T-cell (primary cell): ENCODE measurements at regions not wholly inside any gene's neighbourhood (a gene's known extent, or its start where the extent isn't known, plus 50 kb on each side); places are given as distances from the start of the nearest gene placed in this dataset.

Source experiments
- ATAC-seq, 4 experiments: fragments of 200-7000 bp in 3 of 4; fragments of 150-1000 bp in 1 of 4; cut with Tn5 transposase; replicated peaks in 1 of 4; 1 replicate in 3 of 4; 2 replicates in 1 of 4; pipeline ENCODE4 v1.10.0; 2021; ENCODE audit warnings: moderate library complexity in 3 of 4, mild to moderate bottlenecking in 2 of 4, moderate number of reproducible peaks in 1 of 4
- CTCF ChIA-PET, 2 donors: fragments of 300-600 bp; sonication (Branson Sonifier 250); formaldehyde crosslinking; loops; one replicate each; lab custom pipeline; 2022; ENCODE audit warnings: antibody characterized with exemption in 2 of 2; lab: Charles Lee
- POLR2A ChIA-PET, 2 donors: fragments of 300-600 bp; sonication (Branson Sonifier 250); formaldehyde crosslinking; loops; one replicate each; lab custom pipeline; 2022; ENCODE audit warnings: antibody characterized with exemption in 2 of 2; lab: Charles Lee
- DNase-seq, 35 experiments: peaks; one replicate each; pipeline versions ENCODE4 v3.0.0 to v3.0.0-alpha.2; 2013 to 2023
- H3K27ac ChIP-seq: one replicate; pipeline ENCODE4 v1.5.1; 2013; ENCODE audit warnings: low read length
- H3K27me3 ChIP-seq, 2 experiments: replicated peaks in 1 of 2; 1 replicate in 1 of 2; 2 replicates in 1 of 2; pipeline versions ENCODE4 v1.6.1 to v1.7.0; 2013; ENCODE audit warnings: low read length in 1 of 2, mixed read lengths in 1 of 2; ENCODE audit not compliant: control insufficient read depth in 2 of 2, insufficient read depth in 2 of 2; ENCODE audit errors: extremely low read depth in 1 of 2
- H3K36me3 ChIP-seq, 2 donors: 1 replicate in 1 of 2; 2 replicates in 1 of 2; pipeline versions ENCODE4 v1.6.1 to v1.7.0; 2013; ENCODE audit warnings: low read length in 1 of 2; ENCODE audit not compliant: control insufficient read depth in 2 of 2, insufficient read depth in 1 of 2; ENCODE audit errors: extremely low read depth in 1 of 2
- H3K4me1 ChIP-seq, 2 experiments: 1 replicate in 1 of 2; 2 replicates in 1 of 2; pipeline versions ENCODE4 v1.6.1 to v1.7.0; 2013; ENCODE audit warnings: low read length in 2 of 2, mixed read lengths in 1 of 2; ENCODE audit not compliant: insufficient read depth in 2 of 2, control insufficient read depth in 1 of 2; ENCODE audit errors: extremely low read depth in 1 of 2
- H3K4me3 ChIP-seq, 2 donors: 1 replicate in 1 of 2; 2 replicates in 1 of 2; pipeline versions ENCODE4 v1.5.1 to v1.7.0; 2013; ENCODE audit warnings: mild to moderate bottlenecking in 2 of 2, low read length in 1 of 2, moderate library complexity in 1 of 2; ENCODE audit not compliant: control insufficient read depth in 1 of 2; ENCODE audit errors: extremely low read depth in 1 of 2
- H3K9me3 ChIP-seq: 2 replicates; pipeline ENCODE4 v1.7.0; 2013
- H3K27ac Mint-ChIP-seq, 2 donors: one replicate each; pipeline ENCODE4 v1.8.0; 2020 to 2021; ENCODE audit warnings: mild to moderate bottlenecking in 2 of 2, mixed read lengths in 2 of 2
- H3K27me3 Mint-ChIP-seq, 2 donors: one replicate each; pipeline ENCODE4 v1.8.0; 2021 to 2022; ENCODE audit warnings: mixed read lengths in 2 of 2
- H3K36me3 Mint-ChIP-seq: one replicate; pipeline ENCODE4 v1.8.0; 2021; ENCODE audit warnings: mixed read lengths
- H3K4me1 Mint-ChIP-seq, 3 donors: one replicate each; pipeline ENCODE4 v1.8.0; 2020 to 2022; ENCODE audit warnings: mixed read lengths in 3 of 3, mild to moderate bottlenecking in 1 of 3
- H3K4me3 Mint-ChIP-seq, 3 donors: one replicate each; pipeline ENCODE4 v1.8.0; 2020 to 2022; ENCODE audit warnings: mild to moderate bottlenecking in 3 of 3, mixed read lengths in 3 of 3, moderate library complexity in 3 of 3
- H3K9me3 Mint-ChIP-seq, 3 donors: one replicate each; pipeline ENCODE4 v1.8.0; 2020 to 2022; ENCODE audit warnings: mixed read lengths in 3 of 3
- WGBS: methylation state at CpG from one replicate; pipeline ENCODE4 v1.1.5; 2013; ENCODE audit warnings: missing lambda C conversion rate; ENCODE audit not compliant: insufficient coverage; 5-methylcytosine and 5-hydroxymethylcytosine counted together

GRCh38 chr11:70951139-70951804 is 301.1 kb downstream of the SHANK2 start:
- Histone ChIP-seq H3K27ac (no peak overlapping the region), H3K4me3 (no peak overlapping the region), H3K9me3 (no peaks in the 10 kb centered on the region), H3K27me3 (peaks cover 0 to 17% of the 10 kb centered on the region in 2 experiments), H3K4me1 (no peaks in the 10 kb centered on the region), H3K36me3 (no peaks in the 10 kb centered on the region)
- ATAC-seq (no peak), DNase-seq (no peak)
- H3K27ac Mint-ChIP-seq: no peak overlapping the region
- ChIA-PET CTCF (no interaction called here), POLR2A (no interaction called here)
- peaks cover 0 to 18% (median 15%) of the 10 kb centered on the region in 3 donors for H3K9me3 Mint-ChIP-seq
- peaks cover 0 to 11% of the 10 kb centered on the region in 2 donors for H3K27me3 Mint-ChIP-seq
- H3K4me1 Mint-ChIP-seq: no peaks in the 10 kb centered on the region
- 83% methylated on average over 7 of the region's 11 CpGs for WGBS
- H3K36me3 Mint-ChIP-seq: no peaks in the 10 kb centered on the region
- no peak overlapping the region for H3K4me3 Mint-ChIP-seq

- CTCF ChIA-PET: no interaction called here
- H3K4me3 Mint-ChIP-seq: no peak overlapping the region
- no peaks in the 10 kb centered on the region for H3K4me1 ChIP-seq
- no peaks in the 10 kb centered on the region for H3K36me3 ChIP-seq
- no peak overlapping the region for H3K4me3 ChIP-seq
- DNase-seq (no peak), ATAC-seq (no peak)
- H3K36me3 Mint-ChIP-seq: no peaks in the 10 kb centered on the region
- no peak overlapping the region for H3K27ac Mint-ChIP-seq
- no peak overlapping the region for H3K27ac ChIP-seq
- peaks cover 0 to 17% of the 10 kb centered on the region in 2 experiments for H3K27me3 ChIP-seq
- H3K4me1 Mint-ChIP-seq: no peaks in the 10 kb centered on the region
- no peaks in the 10 kb centered on the region for H3K9me3 ChIP-seq
- H3K27me3 Mint-ChIP-seq: peaks cover 0 to 5% of the 10 kb centered on the region in 2 donors
- 83% methylated on average over 6 of the region's 8 CpGs for WGBS
- POLR2A ChIA-PET: no interaction called here
- peaks cover 0 to 15% (median 14%) of the 10 kb centered on the region in 3 donors for H3K9me3 Mint-ChIP-seq
These were observed 300.2 kb downstream of the SHANK2 start for GRCh38 chr11:70952191-70952590.

GRCh38 chr11:70953720-70954119 is 298.7 kb downstream of the SHANK2 start:
- Mint-ChIP-seq H3K4me1 (no peaks in the 10 kb centered on the region), H3K27me3 (no peaks in the 10 kb centered on the region), H3K36me3 (no peaks in the 10 kb centered on the region), H3K27ac (no peak overlapping the region), H3K9me3 (peaks cover 0 to 11% (median 9%) of the 10 kb centered on the region in 3 donors), H3K4me3 (no peak overlapping the region)
- WGBS: 88% methylated on average over 1 of the region's 6 CpGs
- no peaks in the 10 kb centered on the region for H3K4me1 ChIP-seq
- no peak overlapping the region for H3K27ac ChIP-seq
- peaks cover 0 to 14% of the 10 kb centered on the region in 2 experiments for H3K27me3 ChIP-seq
- ATAC-seq (no peak), DNase-seq (no peak)
- ChIA-PET POLR2A (no interaction called here), CTCF (no interaction called here)
- H3K36me3 ChIP-seq: no peaks in the 10 kb centered on the region
- H3K9me3 ChIP-seq: no peaks in the 10 kb centered on the region
- H3K4me3 ChIP-seq: no peak overlapping the region

GRCh38 chr11:70954471-70954870 is 297.9 kb downstream of the SHANK2 start:
- Mint-ChIP-seq H3K27ac (no peak overlapping the region), H3K36me3 (no peaks in the 10 kb centered on the region), H3K4me1 (no peaks in the 10 kb centered on the region), H3K4me3 (no peak overlapping the region), H3K9me3 (peaks cover 0 to 11% (median 9%) of the 10 kb centered on the region in 3 donors), H3K27me3 (no peaks in the 10 kb centered on the region)
- POLR2A ChIA-PET: no interaction called here
- H3K4me1 ChIP-seq: no peaks in the 10 kb centered on the region
- no peak overlapping the region for H3K4me3 ChIP-seq
- peaks cover 0 to 14% of the 10 kb centered on the region in 2 experiments for H3K27me3 ChIP-seq
- H3K36me3 ChIP-seq: no peaks in the 10 kb centered on the region
- CTCF ChIA-PET: no interaction called here
- 86% methylated on average over 7 of the region's 10 CpGs for WGBS
- no peaks in the 10 kb centered on the region for H3K9me3 ChIP-seq
- no peak overlapping the region for H3K27ac ChIP-seq
- DNase-seq (no peak), ATAC-seq (no peak)
